Progenitor cell of endocrine pancreas (in vitro differentiated cells): ENCODE measurements at regions not wholly inside any gene's neighbourhood (a gene's known extent, or its start where the extent isn't known, plus 50 kb on each side); places are given as distances from the start of the nearest gene placed in this dataset.

Experiments used
- DNase-seq: peaks from one replicate; pipeline ENCODE4 v3.0.0; 2021; ENCODE audit warnings: low spot score; ENCODE audit not compliant: unreplicated experiment
- H3K27ac Mint-ChIP-seq: 2 replicates; pipeline ENCODE4 v1.8.0; 2021; ENCODE audit warnings: mild to moderate bottlenecking, moderate library complexity, mixed read lengths
- H3K27me3 Mint-ChIP-seq: 2 replicates; pipeline ENCODE4 v1.8.0; 2021; ENCODE audit warnings: mixed read lengths
- H3K36me3 Mint-ChIP-seq: 2 replicates; pipeline ENCODE4 v1.8.0; 2022; ENCODE audit warnings: mixed read lengths; ENCODE audit not compliant: insufficient read depth
- H3K4me1 Mint-ChIP-seq: 2 replicates; pipeline ENCODE4 v1.8.0; 2021; ENCODE audit warnings: low read depth, mixed read lengths
- H3K4me3 Mint-ChIP-seq: 2 replicates; pipeline ENCODE4 v1.8.0; 2021; ENCODE audit warnings: low read depth, mild to moderate bottlenecking, moderate library complexity, mixed read lengths
- H3K9me3 Mint-ChIP-seq: 2 replicates; pipeline ENCODE4 v1.8.0; 2021; ENCODE audit warnings: low read depth, mixed read lengths
- TF ChIP-seq, protein P1 (sequence below): fragments of 200-600 bp; sonication (generic); IDR thresholded peaks from one replicate; pipeline ENCODE4 v1.5.0; 2021; ENCODE audit warnings: antibody characterized with exemption, mild to moderate bottlenecking; ENCODE audit not compliant: unreplicated experiment

GRCh38 chr3:155018621-155019330 is 61.3 kb upstream of the MME start:
- no peaks in the 10 kb centered on the region for H3K27me3 Mint-ChIP-seq
- peaks cover 3% of the 10 kb centered on the region for H3K4me1 Mint-ChIP-seq
- no peak overlapping the region for H3K27ac Mint-ChIP-seq
- TF ChIP-seq, protein P1, sequence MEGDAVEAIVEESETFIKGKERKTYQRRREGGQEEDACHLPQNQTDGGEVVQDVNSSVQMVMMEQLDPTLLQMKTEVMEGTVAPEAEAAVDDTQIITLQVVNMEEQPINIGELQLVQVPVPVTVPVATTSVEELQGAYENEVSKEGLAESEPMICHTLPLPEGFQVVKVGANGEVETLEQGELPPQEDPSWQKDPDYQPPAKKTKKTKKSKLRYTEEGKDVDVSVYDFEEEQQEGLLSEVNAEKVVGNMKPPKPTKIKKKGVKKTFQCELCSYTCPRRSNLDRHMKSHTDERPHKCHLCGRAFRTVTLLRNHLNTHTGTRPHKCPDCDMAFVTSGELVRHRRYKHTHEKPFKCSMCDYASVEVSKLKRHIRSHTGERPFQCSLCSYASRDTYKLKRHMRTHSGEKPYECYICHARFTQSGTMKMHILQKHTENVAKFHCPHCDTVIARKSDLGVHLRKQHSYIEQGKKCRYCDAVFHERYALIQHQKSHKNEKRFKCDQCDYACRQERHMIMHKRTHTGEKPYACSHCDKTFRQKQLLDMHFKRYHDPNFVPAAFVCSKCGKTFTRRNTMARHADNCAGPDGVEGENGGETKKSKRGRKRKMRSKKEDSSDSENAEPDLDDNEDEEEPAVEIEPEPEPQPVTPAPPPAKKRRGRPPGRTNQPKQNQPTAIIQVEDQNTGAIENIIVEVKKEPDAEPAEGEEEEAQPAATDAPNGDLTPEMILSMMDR: no peak
- H3K36me3 Mint-ChIP-seq: no peaks in the 10 kb centered on the region
- no peaks in the 10 kb centered on the region for H3K9me3 Mint-ChIP-seq
- DNase-seq: no peak
- no peak overlapping the region for H3K4me3 Mint-ChIP-seq

DNA sequence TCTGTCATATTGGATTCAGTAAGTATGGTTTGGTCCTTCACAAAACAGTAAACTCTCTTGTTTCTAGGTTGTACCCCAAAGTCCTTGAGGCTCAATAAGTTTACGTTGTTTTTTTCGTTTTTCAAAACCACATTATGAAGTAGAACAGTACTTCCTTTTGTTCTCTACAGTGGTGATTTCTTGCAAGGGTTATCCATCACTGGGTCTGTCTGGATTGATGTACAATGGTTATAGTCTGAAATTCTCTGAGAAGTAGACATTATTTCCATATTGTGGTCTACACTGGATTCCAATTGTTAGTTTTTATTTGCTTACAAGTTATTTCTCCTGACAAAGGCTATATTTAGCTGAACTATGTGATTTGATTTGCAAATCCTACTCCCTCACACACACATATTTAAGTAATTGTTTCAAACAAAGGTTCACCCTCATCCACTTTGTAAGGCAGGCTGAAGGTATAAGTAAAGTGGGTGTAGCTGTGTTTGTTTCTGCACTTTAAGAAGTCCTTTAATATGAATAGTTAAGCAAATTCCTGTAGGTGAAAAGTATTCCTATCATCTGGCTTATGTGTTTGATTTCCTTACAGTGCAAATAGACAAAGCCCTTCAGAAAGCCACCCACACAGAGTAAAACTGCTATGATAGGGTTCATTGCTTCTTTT is 64.2 kb upstream of the MME start:
- Mint-ChIP-seq H3K36me3 (no peaks in the 10 kb centered on the region), H3K27ac (no peak overlapping the region), H3K9me3 (no peaks in the 10 kb centered on the region), H3K4me3 (no peak overlapping the region), H3K4me1 (peaks cover 3% of the 10 kb centered on the region), H3K27me3 (no peaks in the 10 kb centered on the region)
- TF ChIP-seq, protein P1: no peak
- no peak for DNase-seq

- Mint-ChIP-seq H3K9me3 (no peaks in the 10 kb centered on the region), H3K4me1 (peaks cover 9% of the 10 kb centered on the region), H3K27ac (no peak overlapping the region), H3K36me3 (no peaks in the 10 kb centered on the region), H3K4me3 (no peak overlapping the region), H3K27me3 (no peaks in the 10 kb centered on the region)
- DNase-seq: no peak
- TF ChIP-seq, protein P1: no peak
Observed at GRCh38 chr3:155014953-155015352, 65.2 kb upstream of the MME start.

DNA sequence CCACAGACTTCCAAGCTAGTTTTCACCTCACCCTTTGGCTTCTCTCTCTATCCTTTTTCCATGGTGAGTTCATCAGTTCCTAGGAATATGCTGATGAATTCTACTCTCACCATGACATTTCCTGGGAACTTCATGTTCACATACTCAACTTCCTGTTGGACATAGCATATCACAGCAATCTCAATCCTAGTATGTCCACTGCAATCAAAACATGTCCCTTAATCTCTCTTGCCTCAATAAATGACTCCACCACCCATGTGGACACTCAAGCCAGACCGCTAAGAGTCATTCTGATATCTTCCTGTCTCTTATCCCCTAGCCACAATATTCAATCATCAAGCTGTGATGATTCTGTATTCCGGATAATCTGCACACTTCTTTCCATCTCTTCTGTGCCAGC is 66.7 kb upstream of the MME start:
- no peak for DNase-seq
- TF ChIP-seq, protein P1: no peak
- peaks cover 6% of the 10 kb centered on the region for H3K4me1 Mint-ChIP-seq
- H3K27me3 Mint-ChIP-seq: no peaks in the 10 kb centered on the region
- no peak overlapping the region for H3K4me3 Mint-ChIP-seq
- no peaks in the 10 kb centered on the region for H3K36me3 Mint-ChIP-seq
- H3K9me3 Mint-ChIP-seq: no peaks in the 10 kb centered on the region
- no peak overlapping the region for H3K27ac Mint-ChIP-seq

DNA sequence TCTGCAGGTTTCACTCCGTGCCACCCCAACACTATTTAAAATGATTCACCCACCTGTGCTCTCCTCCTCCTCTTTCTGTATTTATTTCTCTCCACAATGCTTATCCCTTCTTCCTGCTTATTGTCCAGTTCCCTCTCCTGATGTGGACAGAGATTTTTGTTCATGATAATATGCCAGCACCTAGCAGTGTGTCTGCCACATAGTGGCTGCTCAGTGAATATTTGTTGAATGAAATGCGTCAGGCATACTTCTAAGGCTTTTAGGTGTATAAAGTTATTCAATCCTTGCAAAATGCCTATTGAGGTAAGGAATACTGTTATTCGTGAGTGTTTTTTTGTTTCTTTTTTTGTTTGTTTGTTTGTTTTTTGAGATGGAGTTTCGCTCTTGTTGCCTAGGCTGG is 67.5 kb upstream of the MME start:
- Mint-ChIP-seq H3K4me1 (peaks cover 6% of the 10 kb centered on the region), H3K27me3 (no peaks in the 10 kb centered on the region), H3K36me3 (no peaks in the 10 kb centered on the region), H3K4me3 (no peak overlapping the region), H3K27ac (no peak overlapping the region), H3K9me3 (no peaks in the 10 kb centered on the region)
- TF ChIP-seq, protein P1: no peak
- DNase-seq: no peak
